HG03520 (cell line): ENCODE measurements at regions not wholly inside any gene's neighbourhood (a gene's known extent, or its start where the extent isn't known, plus 50 kb on each side); places are given as distances from the start of the nearest gene placed in this dataset.

Experiments
- ATAC-seq: cut with Tn5 transposase; IDR thresholded peaks from one replicate; pipeline ENCODE4 v1.9.1; 2021; ENCODE audit warnings: mild to moderate bottlenecking, moderate library complexity; ENCODE audit not compliant: unreplicated experiment

DNA sequence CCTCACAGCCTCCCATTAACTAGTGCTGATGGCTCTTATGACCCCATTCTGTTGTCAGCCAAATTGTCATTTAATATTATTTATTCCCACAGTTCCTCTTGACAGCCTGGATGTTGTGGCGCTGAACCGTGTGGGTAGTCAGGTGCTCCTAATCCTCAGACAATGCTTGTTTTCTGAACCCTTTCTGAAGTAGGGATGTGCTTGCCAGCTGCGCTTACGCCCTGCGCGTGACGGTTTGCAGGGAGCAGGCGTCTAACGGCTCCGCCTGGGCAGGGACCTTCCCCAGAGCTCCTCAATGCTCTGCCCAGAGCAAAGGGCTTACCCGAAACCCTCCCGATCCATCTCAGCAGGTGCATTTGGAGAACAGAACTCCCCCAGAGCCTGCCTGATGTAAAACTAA lies 358.2 kb upstream of the MYT1L start:
- no peak for ATAC-seq

DNA sequence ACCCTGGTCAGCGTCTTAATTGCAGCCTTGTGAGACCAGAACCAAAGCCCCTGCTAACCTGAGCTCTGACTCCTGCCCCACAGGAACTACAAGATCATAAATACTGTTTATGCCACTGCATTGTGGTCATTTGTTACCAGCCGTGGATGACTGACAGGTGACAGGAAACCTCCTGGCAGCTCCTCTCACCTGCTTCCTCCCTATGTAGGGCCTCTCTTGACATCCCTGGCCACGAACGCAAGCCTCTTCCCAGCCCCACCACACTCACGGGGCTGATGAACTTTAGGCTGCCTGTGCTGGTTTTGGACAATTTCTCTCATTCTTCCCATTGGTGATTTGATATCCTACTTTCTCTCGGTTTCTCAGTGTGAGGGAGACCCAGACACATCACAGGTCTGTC lies 357.2 kb upstream of the MYT1L start:
- ATAC-seq: no peak

DNA sequence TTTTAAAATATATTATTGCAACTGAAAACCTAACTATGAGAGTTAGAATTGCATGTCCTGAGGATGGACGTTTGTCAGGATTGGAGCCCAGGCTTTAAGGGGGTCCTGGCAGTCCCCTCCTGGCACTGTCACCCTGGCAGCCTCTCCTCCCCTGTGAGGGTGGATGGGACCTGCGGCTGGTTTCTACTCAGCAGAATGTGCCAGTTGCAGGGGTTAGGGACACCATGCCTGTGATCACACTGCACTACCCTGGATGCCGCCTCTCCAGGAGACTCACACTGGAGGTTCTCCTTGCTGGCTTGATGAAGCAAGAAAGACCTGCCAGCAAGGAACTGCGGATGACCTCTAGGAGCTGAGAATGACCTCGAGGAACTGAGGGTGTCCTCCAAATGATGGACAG lies 356.7 kb upstream of the MYT1L start:
- ATAC-seq: no peak

DNA sequence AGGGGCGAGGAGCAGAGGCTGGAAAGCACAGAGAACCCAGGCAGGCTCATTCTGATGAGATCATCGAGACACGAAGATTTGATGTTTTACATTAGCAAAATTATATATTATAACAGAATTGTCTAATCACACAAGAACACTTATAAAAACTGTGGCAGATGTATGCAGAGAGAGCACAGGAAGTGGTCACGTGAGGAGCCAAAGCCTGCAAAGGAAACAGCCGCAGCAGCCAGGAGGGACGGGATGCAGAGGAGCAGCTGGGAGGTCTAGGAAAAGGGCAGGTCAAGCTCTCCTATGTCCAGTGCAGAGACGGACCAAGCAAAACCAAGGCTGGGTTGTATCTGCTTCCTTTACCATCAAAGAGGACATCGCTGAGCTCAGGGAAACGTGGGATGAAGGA lies 355.1 kb upstream of the MYT1L start:
- ATAC-seq: no peak

DNA sequence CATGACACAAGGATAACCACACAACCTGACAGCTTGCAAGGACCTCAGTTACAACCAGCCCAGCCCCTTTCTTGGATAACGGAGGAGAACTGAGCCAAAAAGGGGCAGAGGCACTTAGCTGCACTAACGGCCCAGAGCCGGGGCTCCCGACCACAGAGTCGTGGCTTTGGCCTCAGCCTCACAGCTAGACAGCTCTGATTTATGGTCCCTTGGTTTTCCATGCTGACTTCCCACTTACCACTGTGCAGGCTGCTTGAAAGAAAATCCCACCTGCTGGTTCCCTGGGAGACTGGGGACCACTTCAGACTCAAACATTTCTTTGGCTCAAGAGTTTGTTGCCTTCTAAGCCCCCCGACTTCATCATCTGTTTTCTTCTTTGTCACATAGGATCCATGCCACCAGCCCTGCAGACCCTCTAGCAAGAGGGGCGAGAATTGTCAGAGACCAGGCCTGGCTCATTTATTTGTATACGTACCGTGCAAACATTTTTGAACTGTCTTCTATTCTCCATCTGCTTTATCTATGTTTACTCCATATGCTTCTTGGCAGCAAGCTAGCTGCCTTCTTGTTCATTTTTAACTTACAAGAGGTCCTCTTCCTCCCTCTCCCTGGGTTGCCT lies 352.6 kb upstream of the MYT1L start:
- ATAC-seq: no peak

DNA sequence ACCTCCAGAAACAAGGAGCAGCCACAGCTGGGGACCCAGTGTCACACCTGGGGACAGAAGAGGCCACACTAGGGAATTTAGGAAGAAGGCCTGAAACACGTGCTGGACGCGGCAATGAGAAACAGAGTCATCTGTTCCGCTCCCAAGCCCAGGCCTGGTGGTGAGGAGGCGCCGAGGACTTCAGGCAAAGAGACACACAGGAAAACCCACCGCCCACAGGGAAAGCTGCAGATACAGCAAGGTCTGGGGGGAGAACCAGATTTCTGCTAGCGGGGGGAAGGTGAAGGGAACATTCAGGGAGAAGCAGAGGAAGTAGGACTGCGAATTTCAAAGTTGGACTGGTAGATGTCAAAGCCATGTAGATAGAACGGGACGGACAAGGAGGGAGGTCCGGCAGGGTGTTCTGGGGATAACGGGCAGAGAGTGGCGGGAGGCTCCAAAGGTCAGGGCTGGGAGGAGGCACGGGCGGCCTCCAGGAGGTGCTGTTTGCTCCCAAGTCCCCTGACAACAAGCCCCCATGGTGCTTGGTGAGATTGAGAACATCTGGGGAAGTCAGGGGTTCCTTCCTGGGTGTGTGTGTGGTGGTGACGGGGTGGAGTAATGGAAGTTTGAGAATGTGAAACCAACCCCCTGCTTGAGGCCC lies 351.7 kb upstream of the MYT1L start:
- no peak for ATAC-seq

DNA sequence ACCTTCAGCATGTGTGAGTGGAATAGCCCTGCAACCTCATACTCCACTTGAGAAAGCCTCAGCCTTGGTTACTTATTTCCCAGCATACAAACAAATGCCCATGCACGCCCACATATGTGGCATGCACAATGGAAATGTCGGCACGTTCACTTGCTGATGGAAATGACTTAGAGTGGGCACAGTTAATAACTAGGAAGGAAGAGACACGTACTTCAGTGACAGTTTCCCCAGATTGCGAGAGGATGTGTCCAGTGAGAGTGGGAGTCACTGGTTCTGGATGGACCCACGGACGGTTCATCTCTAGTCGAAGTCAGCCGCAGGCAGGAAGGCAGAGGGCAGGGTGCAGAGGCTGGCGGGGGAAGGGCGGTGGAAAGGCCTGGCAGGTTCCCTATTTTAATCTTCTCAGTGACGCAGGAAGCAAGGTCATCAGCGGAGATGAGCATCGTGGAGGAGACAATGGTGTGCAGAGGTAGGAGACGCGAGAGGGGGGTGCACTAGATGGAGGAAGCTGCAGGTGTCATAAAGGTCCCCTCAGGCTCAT lies 350.7 kb upstream of the MYT1L start:
- no peak for ATAC-seq

DNA sequence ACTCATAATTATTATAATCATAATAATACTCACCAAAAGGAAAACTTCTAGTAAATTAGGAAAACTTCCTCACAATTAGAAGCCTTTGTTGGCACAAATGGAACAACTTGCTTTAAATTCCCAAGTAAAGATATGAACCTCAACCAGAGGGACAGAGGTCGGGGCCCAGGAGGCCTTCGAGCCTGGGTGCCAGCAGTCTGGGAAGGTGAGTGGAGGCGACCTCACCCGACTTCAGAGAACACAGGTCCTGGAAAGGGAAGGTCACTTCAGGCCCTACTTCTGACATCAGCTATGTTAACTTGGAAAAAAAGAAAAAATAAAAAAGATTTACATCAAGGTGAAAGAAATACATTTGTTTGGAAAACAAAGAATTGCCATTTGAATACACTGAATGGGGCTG lies 350.0 kb upstream of the MYT1L start:
- no peak for ATAC-seq

DNA sequence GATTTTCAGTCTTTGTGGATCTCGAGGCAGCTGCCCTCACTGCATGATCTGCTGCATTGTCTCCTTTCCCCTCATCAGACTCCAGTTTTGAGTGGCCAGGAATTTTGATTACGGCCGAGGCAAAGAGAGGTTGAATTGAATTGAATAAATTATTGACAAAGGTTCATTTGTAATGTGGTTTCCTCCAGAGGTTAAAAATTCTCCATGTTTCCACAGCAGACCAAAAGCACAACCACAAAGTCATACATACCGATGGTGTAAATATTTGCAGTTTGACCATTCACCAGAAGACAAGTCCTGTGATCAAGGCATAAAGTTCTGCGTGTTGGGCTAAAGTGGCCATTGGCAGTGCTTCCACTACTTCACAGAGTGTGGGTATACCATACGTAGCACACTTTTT lies 343.8 kb upstream of the MYT1L start:
- ATAC-seq: no peak

DNA sequence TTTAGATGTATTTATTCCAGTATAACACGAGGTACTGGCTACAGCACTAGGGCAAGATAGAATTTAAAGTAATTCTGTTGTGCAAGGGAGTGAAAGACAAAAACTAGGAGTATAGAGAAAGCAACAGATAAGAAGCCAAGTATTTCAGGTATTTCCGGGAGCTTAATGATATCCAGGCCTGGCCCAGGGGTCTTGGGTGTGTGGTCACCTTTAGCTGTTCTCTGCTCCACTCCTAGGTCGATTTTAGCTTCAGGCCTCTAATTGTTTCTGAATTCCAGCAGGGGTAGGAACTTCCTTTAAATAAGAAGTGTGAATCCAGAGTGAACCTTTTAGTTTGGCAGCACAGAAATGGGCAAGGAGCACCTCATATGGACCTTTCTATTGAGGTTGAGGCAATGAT lies 342.3 kb upstream of the MYT1L start:
- ATAC-seq: no peak

DNA sequence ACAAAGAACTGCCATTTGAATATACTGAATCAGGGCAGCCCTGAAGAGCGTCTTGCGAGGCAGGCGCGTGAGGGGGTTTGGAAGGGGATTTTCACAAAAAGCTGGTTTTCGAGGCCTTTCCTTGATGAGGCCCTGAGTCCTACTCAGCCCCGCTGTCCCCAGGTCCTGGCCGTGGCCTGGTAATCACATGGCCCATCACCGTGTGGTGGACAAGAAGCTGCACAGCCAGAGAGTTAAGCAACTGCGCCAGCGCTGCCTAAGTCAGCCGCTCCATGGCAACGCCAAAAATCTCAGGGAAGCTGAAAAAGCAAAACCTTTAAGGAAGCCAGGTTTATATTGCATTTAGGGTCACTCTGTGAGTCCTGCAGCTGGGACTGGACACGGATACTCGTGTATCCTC lies 341.2 kb upstream of the MYT1L start:
- ATAC-seq: no peak

DNA sequence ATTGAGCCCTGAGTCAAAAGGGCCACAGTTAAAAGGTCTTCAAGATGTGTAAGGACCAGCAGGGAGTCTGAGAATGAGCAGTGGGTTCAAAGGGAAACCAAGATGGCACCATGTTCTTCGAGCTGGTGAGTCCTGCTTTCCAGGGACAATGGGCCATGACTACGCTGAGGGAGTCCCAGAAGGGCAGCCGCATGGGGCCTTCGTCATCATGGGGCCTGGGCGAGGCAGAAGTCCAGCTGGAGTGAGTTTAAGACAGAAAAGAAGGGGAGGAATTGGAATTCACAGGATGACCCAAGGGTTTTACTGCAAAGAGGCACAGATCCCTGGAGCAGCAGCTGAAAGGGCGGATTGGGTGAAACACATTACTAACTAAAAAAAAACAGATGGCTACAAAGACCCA lies 340.8 kb upstream of the MYT1L start:
- ATAC-seq: no peak

DNA sequence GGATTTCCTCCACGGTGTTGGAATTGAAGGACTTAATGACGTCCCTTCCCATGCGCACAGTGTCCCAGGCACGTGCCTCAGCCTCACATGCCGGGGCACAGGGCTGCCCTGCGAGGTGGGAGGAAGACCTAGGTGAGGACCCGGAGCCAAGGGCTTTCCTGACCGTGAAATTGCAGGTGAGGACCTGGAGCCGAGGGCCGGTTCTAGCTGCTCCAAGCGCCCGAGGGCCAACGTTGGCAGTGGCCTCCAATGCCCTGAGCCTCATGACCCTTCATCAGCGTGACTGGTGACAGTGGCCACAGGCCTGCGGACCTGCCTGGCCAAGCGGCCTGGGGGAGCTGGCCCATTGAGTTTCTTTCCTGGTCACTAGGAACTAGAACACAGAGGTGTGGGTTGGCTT lies 338.2 kb upstream of the MYT1L start:
- ATAC-seq: no peak

DNA sequence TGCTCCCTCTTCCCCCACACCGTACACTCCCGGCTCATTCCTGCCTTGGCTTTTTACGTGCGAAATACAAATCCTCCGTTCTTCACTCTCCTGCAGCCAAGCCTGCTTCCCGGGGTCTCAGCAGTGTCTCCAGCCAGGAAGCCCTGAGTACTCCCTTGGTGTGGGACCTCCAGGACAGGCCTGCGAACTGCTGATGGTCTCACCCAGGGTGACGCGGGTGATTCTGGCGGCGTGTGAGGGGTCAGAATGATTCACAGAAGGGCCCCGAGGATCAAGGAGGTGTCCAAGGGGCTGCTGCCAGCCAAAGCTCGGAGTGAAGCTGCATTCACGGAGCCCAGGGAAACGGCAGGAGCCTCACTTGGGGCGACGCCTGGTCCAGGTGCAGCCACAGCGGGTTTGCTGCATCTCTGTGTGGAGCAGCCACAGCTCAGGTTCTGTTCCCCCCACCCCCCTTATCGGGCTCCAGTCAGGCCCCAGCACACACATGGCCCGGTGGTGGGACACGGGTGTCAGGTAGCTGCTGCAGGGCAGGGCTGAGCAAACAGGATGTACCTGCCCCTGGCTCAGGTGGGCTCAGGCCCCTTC lies 337.7 kb upstream of the MYT1L start:
- no peak for ATAC-seq

DNA sequence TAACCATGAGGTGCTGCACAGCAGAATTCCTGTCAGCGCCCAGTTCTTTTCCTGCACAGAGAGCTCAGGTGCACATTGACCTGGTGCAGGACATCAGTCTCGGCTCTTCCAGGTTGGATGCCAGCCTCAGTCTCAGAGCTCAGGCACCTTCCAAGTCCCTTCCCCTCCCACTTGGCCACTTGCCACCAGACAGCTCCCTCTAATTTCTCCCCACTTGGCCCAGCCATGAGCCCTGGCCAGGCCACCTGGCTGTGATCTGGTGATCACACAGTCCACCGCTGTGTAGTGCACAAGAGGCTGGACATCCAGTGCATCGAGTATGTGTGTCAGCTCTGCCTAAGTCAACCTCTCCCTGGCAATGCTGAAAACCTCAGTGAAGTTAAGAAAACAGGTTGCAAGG lies 336.6 kb upstream of the MYT1L start:
- no peak for ATAC-seq

DNA sequence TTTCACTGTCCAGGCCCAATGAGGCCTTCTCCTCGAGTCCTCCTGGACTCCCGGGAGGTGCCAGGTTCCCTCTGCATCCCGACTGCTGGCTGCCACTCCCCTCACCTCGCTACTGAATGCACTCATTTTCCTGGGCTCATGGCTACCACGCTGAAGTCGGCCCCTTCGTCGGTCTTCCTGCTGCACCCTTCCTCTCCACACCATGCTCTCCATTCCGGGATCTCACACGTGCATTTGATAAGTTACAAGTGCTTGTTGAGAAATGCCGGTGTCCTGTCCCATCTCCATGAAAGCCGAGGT lies 334.7 kb upstream of the MYT1L start:
- no peak for ATAC-seq

DNA sequence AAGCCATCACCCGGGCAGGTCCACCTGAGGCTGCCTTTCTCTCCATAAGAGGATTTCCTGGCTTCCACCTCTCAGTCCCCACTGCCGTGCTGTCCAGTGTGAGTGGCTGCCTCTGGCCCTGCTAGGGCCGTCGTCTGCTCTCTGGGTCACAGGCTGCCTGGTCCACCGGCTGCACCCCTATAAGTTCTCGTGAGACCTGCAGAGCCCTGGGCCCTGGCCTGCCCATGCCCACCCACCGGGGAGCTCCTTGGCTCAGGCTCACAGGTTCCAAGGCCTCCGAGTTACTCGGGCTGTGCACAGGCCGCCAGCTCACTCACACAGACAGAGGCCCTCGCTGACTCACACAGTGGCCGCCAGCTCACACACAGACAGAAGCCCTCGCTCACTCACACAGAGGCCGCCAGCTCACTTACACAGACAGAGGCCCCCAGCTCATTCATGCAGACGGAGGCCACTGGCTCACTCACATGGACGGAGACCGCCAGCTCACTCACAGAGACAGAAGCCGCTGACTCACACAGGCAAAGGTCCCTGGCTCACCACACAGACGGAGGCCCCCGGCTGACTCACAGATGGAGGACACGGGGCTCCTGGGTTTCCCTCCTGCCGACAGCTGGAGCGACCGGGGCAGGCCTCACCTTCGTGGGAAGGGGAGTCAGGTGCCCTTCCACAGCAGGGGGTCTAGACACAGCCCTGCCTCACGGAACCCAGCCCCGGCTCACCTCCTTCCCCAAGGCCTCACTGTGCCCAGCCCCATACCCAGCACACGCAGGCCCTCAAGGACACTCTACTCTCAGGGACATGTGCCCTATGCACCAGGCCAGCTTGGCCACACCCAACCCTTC lies 334.1 kb upstream of the MYT1L start:
- ATAC-seq: no peak

DNA sequence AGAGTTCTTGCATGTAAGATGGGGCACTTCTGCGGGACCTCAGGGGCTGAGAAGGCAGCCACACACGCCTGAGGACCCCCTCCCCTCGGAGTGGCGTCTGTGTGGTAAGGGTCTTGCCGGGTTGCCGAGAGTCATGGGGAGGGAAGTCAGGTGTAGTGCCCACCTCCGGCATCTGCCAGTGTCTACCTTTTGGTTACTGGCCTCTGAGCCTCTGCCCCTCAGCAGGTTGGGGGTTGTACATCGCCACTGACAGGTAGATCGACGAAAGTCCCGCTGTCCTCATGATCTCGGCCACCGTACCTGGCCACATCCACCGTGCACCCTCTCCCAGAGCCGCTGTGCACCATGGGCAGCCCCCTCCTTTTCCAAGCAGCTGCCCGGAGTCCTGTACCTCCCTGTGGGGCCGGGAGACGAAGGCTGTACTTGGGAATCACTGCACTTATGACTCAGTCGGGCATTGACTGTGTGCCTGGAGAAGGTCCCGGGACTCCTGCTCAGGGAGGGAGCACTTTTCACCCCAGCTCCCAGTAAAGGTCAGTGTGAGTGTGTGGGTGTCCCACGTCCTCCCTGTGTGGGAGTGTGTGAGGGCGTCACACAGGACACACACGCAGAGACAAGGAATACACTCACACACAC lies 332.4 kb upstream of the MYT1L start:
- no peak for ATAC-seq

DNA sequence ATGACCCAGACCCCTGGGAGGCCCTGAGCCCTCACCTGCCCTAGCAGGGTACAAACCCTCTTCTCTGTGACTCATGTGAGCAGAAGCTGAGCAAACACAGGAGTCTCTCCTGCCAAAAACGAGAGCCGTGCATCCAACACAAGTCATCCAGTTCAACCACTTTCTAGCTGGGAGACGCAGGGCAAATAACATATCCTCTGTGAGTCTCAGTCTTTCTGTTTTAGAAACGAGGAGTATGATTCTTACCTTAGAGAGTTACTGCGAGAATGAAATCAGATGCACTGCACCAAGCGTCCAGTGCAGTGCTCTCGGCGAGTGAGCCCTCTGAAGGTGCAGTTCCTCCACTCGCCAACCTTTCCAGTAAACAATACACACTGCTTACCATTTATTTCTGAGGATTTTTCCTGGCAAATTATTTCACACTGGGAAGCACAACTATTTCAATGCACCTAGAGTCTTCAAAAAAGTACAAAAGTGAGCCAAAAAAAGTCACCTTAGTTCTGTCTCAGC lies 331.8 kb upstream of the MYT1L start:
- no peak for ATAC-seq

DNA sequence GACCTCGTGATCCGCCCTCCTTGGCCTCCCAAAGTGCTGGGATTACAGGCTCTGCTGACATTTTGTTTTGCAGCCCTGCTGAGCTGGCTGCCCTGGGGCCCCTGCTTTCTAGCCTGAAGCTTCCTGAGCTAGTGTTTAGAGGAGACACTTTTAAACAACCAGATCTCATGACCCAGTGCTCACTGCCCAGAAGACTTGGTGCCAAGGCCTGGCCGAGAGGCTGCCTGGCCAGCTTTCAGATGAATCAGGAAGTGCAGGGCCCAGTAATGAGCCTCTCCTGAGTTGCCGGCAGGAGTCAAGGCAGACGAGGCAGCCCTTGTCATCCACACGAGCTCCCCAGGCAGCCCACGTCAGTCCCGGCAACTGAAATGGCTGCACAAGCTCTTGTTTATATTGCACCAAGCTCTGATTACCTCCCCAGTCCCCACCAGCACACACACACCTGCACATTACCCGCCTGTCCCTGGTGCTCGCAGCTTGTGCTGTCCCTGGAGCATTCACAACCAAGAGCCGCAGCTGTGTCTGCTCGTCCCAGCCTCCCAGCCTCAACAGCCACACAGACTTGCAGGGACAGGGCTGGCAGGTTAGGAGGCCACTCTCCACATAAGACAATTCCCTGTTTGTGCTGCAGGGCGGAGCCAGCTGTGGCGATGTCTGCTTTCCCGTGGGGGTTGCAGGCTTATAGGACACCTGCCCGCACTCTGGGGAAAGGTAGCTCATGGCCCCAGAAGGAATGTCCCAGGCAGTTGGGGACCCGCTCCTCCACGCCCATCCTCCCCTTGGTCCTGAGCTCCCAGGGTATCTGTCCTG lies 331.2 kb upstream of the MYT1L start:
- ATAC-seq: no peak
